GM12891 (cell line): ENCODE measurements at regions not wholly inside any gene's neighbourhood (a gene's known extent, or its start where the extent isn't known, plus 50 kb on each side); places are given as distances from the start of the nearest gene placed in this dataset.

Source experiments
- DNase-seq: peaks from one replicate; pipeline ENCODE4 v3.0.0; 2011; ENCODE audit warnings: low spot score; ENCODE audit not compliant: insufficient read length
- FAIRE-seq: peaks from 2 replicates; lab custom pipeline; 2011; peaks lifted over from hg19 to GRCh38; lab: Jason Lieb, UNC
- PAX5 ChIP-seq: IDR thresholded peaks from 2 replicates; pipeline ENCODE4 v1.6.1; 2011; ENCODE audit warnings: low read length, moderate library complexity, mild to moderate bottlenecking; ENCODE audit not compliant: insufficient read depth, severe bottlenecking
- POLR2A ChIP-seq: IDR thresholded peaks from 2 replicates; pipeline ENCODE4 v1.6.1; 2011; ENCODE audit warnings: low read depth, low read length, control low read depth
- POLR2AphosphoS5 ChIP-seq: IDR thresholded peaks from 2 replicates; pipeline ENCODE4 v1.6.1; 2011; ENCODE audit warnings: low read depth, low read length, control low read depth
- POU2F2 ChIP-seq: IDR thresholded peaks from 2 replicates; pipeline ENCODE4 v1.6.1; 2011; ENCODE audit warnings: low read depth, mild to moderate bottlenecking, control low read depth, low read length, moderate library complexity
- SPI1 ChIP-seq: IDR thresholded peaks from 2 replicates; pipeline ENCODE4 v1.6.1; 2011; ENCODE audit warnings: low read depth, low read length, control low read depth
- TAF1 ChIP-seq: IDR thresholded peaks from 2 replicates; pipeline ENCODE4 v1.6.1; 2011; ENCODE audit warnings: low read depth, low read length, control low read depth

DNA sequence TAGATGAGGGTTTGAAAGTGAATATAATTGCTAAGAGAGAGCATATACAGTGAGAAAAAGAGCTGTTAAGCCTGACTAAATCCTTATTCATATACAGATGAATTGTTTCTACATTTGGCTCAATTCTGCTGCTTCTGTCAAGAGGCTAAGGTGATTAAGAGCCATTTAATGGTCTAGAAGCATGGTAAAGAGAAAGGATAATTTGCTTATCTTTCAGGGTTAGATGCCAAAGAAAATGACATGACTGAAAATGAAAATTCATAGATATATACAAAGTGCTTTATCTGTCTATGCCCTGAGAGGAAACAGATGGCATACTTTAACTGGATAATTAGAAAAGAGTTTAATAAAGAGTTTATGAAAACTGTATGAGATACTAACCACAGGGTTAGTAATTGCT, 834.9 kb downstream of the SLC6A15 start:
- TF ChIP-seq TAF1 (no peak), POLR2AphosphoS5 (no peak)
- FAIRE-seq (no peak), DNase-seq (no peak)

DNA sequence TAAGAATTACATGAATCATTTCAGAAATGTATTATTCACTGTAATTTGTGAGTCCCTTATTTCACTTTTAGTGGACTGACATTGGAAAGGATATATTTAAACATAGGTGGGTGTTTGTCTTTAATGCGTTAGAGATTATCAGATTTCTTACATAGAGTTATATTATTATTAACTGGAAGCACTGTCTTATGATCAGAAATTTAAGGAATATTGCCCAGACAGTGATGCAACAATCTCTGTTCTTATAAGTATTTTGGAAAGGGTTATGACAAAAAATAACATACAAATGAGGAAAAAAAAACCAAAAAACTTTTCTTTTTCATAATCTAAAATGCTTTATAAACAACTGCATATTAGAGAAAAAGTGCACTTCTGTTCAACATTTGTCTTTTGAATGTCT, 836.6 kb downstream of the SLC6A15 start:
- FAIRE-seq: no peak
- TF ChIP-seq POU2F2 (no peak), PAX5 (no peak), POLR2AphosphoS5 (no peak), POLR2A (no peak)

DNA sequence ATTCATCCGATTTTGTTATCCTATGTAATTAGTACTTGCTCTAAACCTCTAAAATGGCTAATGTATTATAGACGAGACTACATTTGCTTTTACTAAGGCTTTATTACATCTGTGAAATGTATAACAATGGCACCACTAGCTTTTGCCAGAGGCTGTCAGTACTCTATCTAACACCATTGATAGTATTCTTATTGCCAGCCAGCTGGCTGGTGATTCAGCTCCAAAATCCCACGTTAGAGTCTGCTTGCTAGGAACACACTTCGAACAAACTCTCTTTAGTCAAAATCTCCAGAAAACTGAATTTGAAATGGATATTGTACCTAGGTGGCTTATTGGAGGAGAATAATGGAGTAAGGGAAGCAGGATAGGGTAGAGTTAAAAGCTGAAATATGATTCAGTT, 839.2 kb downstream of the SLC6A15 start:
- FAIRE-seq: no peak
- no peak for TF ChIP-seq PAX5
- TF ChIP-seq SPI1: no peak
- no peak for TF ChIP-seq POU2F2
- TF ChIP-seq POLR2A: no peak
- TF ChIP-seq POLR2AphosphoS5: no peak
- TF ChIP-seq TAF1: no peak
- no peak for DNase-seq

More for the DNA sequence above, 836.6 kb downstream of the SLC6A15 start:
- no peak for DNase-seq

GRCh38 chr12:84072961-84073360, 839.6 kb downstream of the SLC6A15 start:
- FAIRE-seq (no peak), DNase-seq (no peak)
- TF ChIP-seq TAF1: no peak

GRCh38 chr12:84070292-84070691, 842.3 kb downstream of the SLC6A15 start:
- no peak for DNase-seq
- no peak for FAIRE-seq
- no peak for TF ChIP-seq POLR2A

GRCh38 chr12:84069699-84070098, 842.9 kb downstream of the SLC6A15 start:
- DNase-seq: no peak
- no peak for FAIRE-seq

DNA sequence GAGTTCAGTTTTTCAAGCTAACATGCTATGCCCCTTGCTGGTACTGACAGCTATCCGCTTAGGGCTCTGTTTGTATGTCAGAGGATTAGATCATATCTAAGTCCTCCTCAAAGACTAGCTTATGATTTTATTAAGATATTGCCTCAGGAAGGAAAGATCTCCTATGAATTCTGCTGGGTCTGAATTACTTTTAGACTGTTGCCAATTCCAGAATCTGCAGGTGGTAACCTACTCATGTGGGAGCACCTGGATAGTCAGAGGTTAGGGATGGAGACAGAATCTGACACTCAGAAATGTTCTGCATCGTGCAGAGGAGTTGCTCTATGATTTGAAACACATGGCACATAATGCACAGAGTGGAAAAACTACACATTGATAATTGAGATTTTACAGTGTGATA, 843.4 kb downstream of the SLC6A15 start:
- TF ChIP-seq POLR2AphosphoS5 (no peak), POLR2A (no peak), POU2F2 (no peak), PAX5 (no peak), SPI1 (no peak), TAF1 (no peak)
- no peak for DNase-seq
- FAIRE-seq: no peak

More at GRCh38 chr12:84069699-84070098, 842.9 kb downstream of the SLC6A15 start:
- TF ChIP-seq POLR2A (no peak), SPI1 (no peak), TAF1 (no peak), POU2F2 (no peak), PAX5 (no peak), POLR2AphosphoS5 (no peak)

GRCh38 chr12:84058136-84058535, 854.5 kb downstream of the SLC6A15 start:
- DNase-seq (no peak), FAIRE-seq (no peak)
- TF ChIP-seq POU2F2 (no peak), SPI1 (no peak), PAX5 (no peak), POLR2A (no peak), POLR2AphosphoS5 (no peak), TAF1 (no peak)

DNA sequence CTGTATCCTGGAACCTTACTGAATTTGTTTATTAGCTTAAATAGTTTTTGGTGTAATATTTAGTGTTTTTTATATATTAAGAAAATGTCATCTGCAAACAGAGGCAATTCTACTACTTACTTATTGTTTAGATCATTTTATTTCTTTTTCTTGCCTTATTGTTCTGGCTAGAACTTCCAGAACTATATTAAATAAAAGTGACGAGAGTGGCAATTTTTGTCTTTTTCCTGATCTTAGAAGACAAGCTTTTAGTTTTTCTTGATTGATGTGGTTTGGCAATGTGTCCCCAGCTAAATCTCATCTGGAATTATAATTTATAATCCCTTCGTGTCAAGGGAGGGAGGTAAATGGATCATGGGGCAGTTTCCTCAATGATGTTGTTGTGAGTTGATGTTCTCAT, 857.8 kb downstream of the SLC6A15 start:
- DNase-seq (no peak), FAIRE-seq (no peak)
- TF ChIP-seq PAX5: no peak
- no peak for TF ChIP-seq POU2F2
- TF ChIP-seq TAF1: no peak
- TF ChIP-seq POLR2AphosphoS5: no peak
- no peak for TF ChIP-seq POLR2A
- no peak for TF ChIP-seq SPI1

DNA sequence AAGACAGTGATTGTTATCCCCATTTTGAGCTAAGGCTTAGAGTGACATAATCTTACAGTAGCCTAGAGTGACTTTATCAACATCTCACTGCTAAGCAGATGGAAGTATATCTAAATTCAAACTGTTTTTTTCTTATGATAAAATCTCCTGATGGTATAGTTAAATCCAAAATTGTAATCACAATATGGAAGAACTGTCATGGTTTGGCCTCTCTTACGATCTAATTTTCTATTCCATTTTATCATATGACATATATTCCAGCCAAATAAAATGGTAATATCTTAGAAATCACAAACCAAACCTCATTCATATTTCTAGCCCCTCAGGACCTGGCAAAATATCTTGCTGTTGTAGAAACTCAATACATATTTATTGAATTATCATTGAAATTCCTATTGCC, 864.7 kb downstream of the SLC6A15 start:
- DNase-seq: no peak
- no peak for FAIRE-seq
- TF ChIP-seq PAX5 (no peak), POU2F2 (no peak), TAF1 (no peak), POLR2AphosphoS5 (no peak), SPI1 (no peak), POLR2A (no peak)

DNA sequence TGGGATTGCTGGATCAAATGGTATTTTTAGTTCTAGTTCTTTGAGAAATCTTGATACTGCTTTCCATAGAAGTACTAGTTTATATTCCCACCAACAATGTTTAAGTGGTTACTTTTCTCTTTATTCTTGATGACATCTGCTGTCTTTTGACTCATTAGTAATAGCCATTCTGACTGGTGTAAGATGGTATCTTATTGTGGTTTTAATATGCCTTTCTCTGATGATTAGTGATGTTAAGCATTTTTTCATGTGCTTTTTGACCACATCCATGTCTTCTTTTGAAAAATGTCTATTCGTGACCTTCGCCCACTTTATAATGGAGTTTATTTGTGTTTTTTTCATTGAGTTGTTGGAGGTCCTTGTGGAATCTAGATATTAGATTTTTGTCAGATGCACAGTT, 865.7 kb downstream of the SLC6A15 start:
- DNase-seq (no peak), FAIRE-seq (no peak)
- no peak for TF ChIP-seq POLR2A
- no peak for TF ChIP-seq SPI1

DNA sequence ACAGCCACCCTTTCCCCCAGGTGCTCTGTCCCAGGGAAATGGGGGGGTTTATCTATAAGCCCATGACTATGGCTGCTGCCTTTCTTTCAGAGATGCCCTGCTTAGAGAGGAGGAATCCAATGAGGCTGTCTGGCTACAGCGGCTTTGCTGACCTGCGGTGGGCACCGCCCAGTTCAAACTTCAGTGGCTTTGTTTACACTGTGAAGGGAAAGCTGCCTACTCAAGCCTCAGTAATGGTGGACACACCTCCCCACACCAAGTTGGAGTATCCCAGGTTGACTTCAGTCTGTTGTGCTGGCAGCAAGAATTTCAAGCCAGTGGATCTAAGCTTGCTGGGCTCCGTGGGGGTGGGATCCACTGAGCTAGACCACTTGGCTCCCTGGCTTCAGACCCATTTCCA, 869.2 kb downstream of the SLC6A15 start:
- no peak for DNase-seq
- TF ChIP-seq POU2F2: no peak
- TF ChIP-seq POLR2AphosphoS5: no peak
- TF ChIP-seq TAF1: no peak
- TF ChIP-seq SPI1: no peak
- TF ChIP-seq POLR2A: no peak
- TF ChIP-seq PAX5: no peak
- FAIRE-seq: no peak
